ENCODE measurements at regions not wholly inside any gene's neighbourhood (a gene's known extent, or its start where the extent isn't known, plus 50 kb on each side); places are given as distances from the start of the nearest gene placed in this dataset.

- Histone ChIP-seq H3K4me1 (no peaks in the 10 kb centered on the region), H3K9me3 (no peaks in the 10 kb centered on the region), H3K4me3 (no peak overlapping the region), H3K27me3 (no peaks in the 10 kb centered on the region), H3K27ac (no peak overlapping the region), H3K36me3 (no peaks in the 10 kb centered on the region)
- TF ChIP-seq POLR2A (IDR thresholded peaks at IDR 0.05), result no peak
- no peak for TF ChIP-seq CTCF (IDR thresholded peaks at IDR 0.05)
- DNase-seq, result no peak
Observed at GRCh38 chr18:75341267-75341666, 86.2 kb downstream of the SMIM21 start.

- H3K27ac ChIP-seq, result no peak overlapping the region
- no peaks in the 10 kb centered on the region for H3K9me3 ChIP-seq
- DNase-seq, result no peak
- H3K4me3 ChIP-seq, result no peak overlapping the region
- H3K27me3 ChIP-seq, result no peaks in the 10 kb centered on the region
- H3K36me3 ChIP-seq, result no peaks in the 10 kb centered on the region
- TF ChIP-seq CTCF (IDR thresholded peaks at IDR 0.05), result no peak
- no peak for TF ChIP-seq POLR2A (IDR thresholded peaks at IDR 0.05)
- no peaks in the 10 kb centered on the region for H3K4me1 ChIP-seq
Observed at GRCh38 chr18:75339936-75340605, 87.4 kb downstream of the SMIM21 start.

Measured in Peyer's patch (tissue), 4 donors.